Esophagus muscularis mucosa (tissue), 4 donors: ENCODE measurements at regions not wholly inside any gene's neighbourhood (a gene's known extent, or its start where the extent isn't known, plus 50 kb on each side); places are given as distances from the start of the nearest gene placed in this dataset.
"Not testable (repeated sequence)": the region's sequence is repeated elsewhere in the genome, so short reads cannot be mapped to it uniquely, and the experiment has no call there.

Experiments
- DNase-seq: peaks from one replicate; pipeline ENCODE4 v3.0.0-alpha.2; 2017; ENCODE audit errors: extremely low spot score
- H3K27ac ChIP-seq, 4 donors: fragments of 200-600 bp; sonication (generic); replicated peaks in 1 of 4; 1 replicate in 3 of 4; 2 replicates in 1 of 4; pipeline ENCODE4 v1.5.1; 2016 to 2019; ENCODE audit warnings: mild to moderate bottlenecking in 1 of 4
- H3K27me3 ChIP-seq, 4 donors: fragments of 200-600 bp; sonication (generic); one replicate each; pipeline versions ENCODE4 v1.5.1 to v1.6.0; 2016 to 2019
- H3K36me3 ChIP-seq, 4 donors: fragments of 200-600 bp; sonication (generic); one replicate each; pipeline ENCODE4 v1.5.1; 2016 to 2019
- H3K4me1 ChIP-seq, 4 donors: fragments of 200-600 bp; sonication (generic); one replicate each; pipeline ENCODE4 v1.5.1; 2016 to 2019
- H3K4me3 ChIP-seq, 4 donors: fragments of 200-600 bp; sonication (generic); 1 replicate in 2 of 4; 2 replicates in 2 of 4; pipeline ENCODE4 v1.5.1; 2016 to 2019; ENCODE audit warnings: mild to moderate bottlenecking in 4 of 4, moderate library complexity in 1 of 4
- H3K9me3 ChIP-seq, 4 donors: fragments of 200-600 bp; sonication (generic); 1 replicate in 3 of 4; 2 replicates in 1 of 4; pipeline ENCODE4 v1.5.1; 2016 to 2019
- POLR2AphosphoS5 ChIP-seq, 2 donors: sonication (generic); formaldehyde crosslinking; IDR thresholded peaks; one replicate each; pipeline ENCODE4 v1.6.1; 2017; ENCODE audit warnings: antibody characterized with exemption in 2 of 2
- WGBS: methylation state at CpG from one replicate; pipeline ENCODE4 v1.1.5; 2018; 5-methylcytosine and 5-hydroxymethylcytosine counted together
- intact Hi-C: fragments of 100-400 bp; cut with DNase I; formaldehyde crosslinking; loops from one replicate; pipeline ENCODE4 v1.15.1; 2023
- TF ChIP-seq, protein P1 (sequence below), 3 experiments: fragments of 200-600 bp in 2 of 3; fragments of 450-650 bp in 1 of 3; sonication (generic) in 2 of 3; IDR thresholded peaks; one replicate each; pipeline ENCODE4 v1.5.1; 2017 to 2019; ENCODE audit warnings: antibody characterized with exemption in 3 of 3, mild to moderate bottlenecking in 2 of 3, moderate library complexity in 1 of 3

DNA sequence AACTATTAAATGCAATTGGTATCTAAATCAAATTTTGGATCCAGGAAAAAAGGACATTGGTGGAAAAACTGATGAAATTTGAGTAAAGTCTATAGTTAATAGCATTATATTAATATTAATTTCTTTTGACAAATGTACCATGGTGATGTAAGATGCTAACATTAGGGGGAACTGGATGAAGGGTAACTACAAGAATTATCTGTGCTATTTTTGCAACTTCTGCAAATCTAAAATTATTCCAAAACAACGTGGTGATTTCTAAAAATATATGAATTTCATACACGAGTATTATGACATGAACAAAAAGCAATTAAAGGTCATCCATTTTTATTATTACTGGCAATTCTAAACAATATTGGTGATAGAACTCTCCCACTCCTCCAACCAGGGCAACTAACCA, 135.6 kb upstream of the RRN3 start:
- H3K9me3 ChIP-seq, H3K27ac ChIP-seq, H3K36me3 ChIP-seq, DNase-seq, H3K27me3 ChIP-seq, intact Hi-C loops, H3K4me3 ChIP-seq, H3K4me1 ChIP-seq: not testable (repeated sequence)
- 68% methylated on average over 2 of the region's 2 CpGs for WGBS

DNA sequence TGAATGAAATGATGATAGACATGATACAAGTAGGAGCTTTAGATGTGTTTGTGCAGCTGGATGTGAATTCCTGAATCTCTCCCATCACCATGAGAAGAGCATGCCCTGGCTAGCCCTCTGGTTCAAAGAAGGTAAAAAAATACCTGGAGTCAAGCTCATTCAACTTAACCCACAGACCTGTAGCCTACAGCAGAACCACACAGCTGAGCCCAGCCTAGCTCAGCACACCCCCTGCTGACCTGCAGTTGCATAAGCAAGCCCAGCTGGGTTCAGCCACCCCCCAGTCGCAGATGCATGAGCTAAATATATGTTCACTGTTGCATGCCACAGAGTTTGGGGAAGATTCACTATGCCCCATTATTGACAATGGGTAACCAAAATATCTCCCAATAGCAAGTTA, 130.6 kb upstream of the RRN3 start:
- DNase-seq, H3K27me3 ChIP-seq, H3K36me3 ChIP-seq, H3K4me1 ChIP-seq, H3K27ac ChIP-seq, intact Hi-C loops, H3K9me3 ChIP-seq, H3K4me3 ChIP-seq: not testable (repeated sequence)
- WGBS: no CpG with 5 or more reads among the region's 1 CpG

DNA sequence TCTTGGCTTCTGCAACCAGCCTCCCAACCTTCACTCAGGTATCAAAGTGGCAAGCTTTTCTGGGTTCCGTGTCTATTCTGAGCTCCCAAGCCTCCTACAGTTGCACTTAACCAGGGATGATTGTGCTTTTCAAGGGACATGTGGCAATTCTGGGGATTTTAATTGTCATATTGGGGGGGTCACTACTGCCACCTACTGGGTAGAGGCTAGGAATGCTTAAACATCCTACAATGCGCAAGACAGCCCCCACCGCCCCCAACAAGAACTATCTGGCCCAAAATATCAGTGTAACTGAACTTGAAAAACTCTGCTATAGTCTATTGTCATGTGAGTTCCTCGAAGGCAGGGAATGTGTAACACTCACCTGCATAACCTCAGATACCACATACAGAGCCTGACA, 129.3 kb upstream of the RRN3 start:
- DNase-seq, H3K27me3 ChIP-seq, H3K27ac ChIP-seq, H3K36me3 ChIP-seq, H3K4me1 ChIP-seq, H3K9me3 ChIP-seq, intact Hi-C loops, H3K4me3 ChIP-seq: not testable (repeated sequence)
- WGBS: no CpG with 5 or more reads among the region's 4 CpGs

DNA sequence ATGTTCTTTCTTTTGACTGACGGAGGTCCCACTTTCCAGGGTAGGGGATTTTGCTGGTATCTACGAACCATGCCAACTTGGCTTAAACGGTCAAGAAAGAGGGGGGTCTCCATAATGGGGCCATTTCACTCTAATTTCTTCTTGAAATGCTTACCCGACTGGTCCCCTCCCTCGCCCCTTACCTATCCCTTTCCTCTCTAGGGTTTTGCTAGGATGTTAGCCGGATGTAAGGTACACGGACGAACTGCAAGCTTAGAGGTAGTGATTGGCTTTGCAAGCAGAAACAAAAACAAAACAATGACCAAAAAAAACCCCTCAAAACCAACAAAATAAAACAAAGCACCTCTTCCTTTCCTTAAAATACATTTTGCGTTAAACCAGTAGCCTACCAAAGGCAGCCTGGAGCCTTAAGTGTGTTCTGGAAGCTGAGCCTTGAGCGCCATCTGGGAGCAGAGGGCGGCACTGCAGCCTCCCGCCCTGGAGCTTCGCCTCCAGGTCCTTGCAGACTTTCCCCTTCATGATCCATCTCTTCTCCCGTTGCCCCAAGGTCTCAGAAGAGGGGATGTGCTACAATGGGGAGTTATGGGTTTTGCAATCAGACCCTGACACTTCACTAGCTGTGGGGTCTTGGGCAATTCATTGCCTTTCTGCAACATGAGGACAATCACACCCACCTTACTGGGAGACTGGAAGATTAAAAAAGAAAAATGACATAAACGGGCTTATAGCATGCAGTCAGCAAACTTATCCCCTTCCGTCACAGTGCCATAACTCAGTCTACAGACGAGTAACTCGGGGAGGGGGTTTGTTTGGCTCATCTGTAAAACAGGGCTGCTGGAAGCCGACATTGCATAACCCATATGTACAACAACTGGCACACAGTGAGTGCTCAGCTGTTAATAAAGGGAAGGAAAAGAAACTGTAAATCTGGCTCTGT, 125.9 kb upstream of the RRN3 start:
- H3K27ac ChIP-seq, H3K4me1 ChIP-seq, H3K9me3 ChIP-seq, H3K27me3 ChIP-seq, DNase-seq, intact Hi-C loops, H3K36me3 ChIP-seq, H3K4me3 ChIP-seq: not testable (repeated sequence)
- WGBS: 35% methylated on average over 7 of the region's 19 CpGs
- peak in 1 of 2 donors; percentile 13 for TF ChIP-seq POLR2AphosphoS5 (IDR thresholded peaks at IDR 0.05)
- TF ChIP-seq, protein P1, sequence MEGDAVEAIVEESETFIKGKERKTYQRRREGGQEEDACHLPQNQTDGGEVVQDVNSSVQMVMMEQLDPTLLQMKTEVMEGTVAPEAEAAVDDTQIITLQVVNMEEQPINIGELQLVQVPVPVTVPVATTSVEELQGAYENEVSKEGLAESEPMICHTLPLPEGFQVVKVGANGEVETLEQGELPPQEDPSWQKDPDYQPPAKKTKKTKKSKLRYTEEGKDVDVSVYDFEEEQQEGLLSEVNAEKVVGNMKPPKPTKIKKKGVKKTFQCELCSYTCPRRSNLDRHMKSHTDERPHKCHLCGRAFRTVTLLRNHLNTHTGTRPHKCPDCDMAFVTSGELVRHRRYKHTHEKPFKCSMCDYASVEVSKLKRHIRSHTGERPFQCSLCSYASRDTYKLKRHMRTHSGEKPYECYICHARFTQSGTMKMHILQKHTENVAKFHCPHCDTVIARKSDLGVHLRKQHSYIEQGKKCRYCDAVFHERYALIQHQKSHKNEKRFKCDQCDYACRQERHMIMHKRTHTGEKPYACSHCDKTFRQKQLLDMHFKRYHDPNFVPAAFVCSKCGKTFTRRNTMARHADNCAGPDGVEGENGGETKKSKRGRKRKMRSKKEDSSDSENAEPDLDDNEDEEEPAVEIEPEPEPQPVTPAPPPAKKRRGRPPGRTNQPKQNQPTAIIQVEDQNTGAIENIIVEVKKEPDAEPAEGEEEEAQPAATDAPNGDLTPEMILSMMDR (IDR thresholded peaks at IDR 0.05): peak; percentile 62 to 76 (median 68)

DNA sequence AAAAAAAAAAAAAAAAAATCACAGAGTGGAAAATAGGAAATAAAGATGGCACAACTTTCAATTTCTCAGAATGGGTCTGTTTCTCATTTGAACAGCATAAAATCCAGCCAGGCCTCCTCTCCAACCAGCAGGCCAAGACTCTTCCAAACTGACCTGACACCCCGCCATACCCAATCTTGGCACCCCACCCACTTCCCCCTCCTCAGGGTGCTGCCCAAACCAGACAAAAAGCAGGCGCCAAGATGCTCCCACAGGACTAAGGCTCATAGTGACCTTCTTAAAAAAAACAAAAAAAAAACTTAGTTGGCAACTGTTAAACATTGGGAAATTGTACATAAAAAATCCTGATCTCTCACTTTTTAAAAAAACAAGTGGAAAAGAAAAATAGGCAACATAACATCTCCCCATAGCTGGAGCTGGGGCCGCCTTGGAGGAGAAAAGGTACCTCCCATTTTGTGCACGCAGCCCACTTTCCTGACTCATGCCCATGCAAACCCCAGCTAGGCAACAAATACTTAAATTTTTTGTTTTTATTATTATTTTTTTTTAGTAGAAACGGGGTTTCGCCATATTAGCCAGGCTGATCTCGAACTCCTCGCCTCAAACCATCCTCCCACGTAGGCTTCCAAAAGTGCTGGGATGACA, 124.9 kb upstream of the RRN3 start:
- H3K27ac ChIP-seq, H3K9me3 ChIP-seq, H3K4me3 ChIP-seq, DNase-seq, intact Hi-C loops, H3K4me1 ChIP-seq, H3K27me3 ChIP-seq, H3K36me3 ChIP-seq: not testable (repeated sequence)
- WGBS: 86% methylated on average over 8 of the region's 9 CpGs

DNA sequence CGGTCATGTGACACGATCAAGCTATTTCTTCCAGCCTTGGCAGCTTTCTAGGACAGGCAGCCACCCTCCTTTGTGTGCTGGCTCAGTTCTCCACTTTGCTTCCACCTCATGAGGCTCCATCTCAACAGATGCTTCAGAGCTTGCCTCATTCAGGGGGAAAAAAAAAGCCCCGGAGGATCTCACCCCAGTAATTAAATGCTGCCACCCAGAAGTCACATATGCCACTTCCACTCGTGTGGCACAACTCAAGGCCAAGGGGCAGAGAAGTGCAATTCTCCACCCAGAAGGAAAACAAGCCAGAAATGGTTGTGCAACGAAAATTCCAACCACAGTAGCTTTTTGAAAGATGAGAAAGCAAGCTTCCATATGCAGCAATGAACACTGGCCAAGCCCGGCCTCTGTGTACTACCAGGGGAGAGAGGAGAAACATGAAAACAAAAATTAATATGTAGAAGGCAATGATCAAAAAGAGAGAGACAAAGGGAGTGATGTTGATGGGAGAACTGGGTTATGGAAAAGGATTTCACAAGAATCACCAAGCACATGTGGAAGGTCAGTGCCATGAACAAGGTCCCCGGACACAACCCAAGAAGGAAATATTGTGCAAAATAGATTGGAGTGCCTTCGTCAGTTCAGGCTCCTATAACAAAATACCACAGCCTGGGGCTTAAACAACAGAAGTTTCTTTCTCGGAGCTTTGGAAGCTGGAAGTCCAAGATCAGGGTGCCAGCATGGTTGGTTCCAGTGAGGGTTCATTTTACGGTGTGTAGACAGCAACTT, 113.3 kb upstream of the RRN3 start:
- H3K27me3 ChIP-seq, H3K9me3 ChIP-seq, H3K4me1 ChIP-seq, DNase-seq, intact Hi-C loops, H3K4me3 ChIP-seq, H3K36me3 ChIP-seq, H3K27ac ChIP-seq: not testable (repeated sequence)
- 75% methylated on average over 2 of the region's 10 CpGs for WGBS

DNA sequence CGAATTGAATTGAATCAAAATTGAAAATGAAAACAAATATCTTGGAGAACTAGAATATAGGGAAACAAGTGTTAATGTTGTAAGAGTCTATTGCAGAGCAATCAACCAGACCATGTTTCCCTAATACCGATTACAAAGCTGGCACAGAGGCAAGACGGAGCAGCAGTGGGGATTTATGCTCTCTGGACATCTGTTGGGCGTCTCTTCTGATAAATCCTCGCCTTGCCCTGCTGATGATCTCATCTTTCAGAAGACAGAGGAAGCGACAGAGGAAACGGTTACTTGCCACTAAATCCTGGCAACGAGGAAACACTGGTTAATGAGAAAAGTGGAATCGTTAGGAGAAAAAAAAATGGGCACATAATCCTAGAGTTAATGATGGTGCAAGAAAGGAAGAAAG, 112.4 kb upstream of the RRN3 start:
- 22% methylated on average over 6 of the region's 9 CpGs for WGBS
- H3K9me3 ChIP-seq, H3K36me3 ChIP-seq, H3K4me1 ChIP-seq, intact Hi-C loops, DNase-seq, H3K27ac ChIP-seq, H3K27me3 ChIP-seq, H3K4me3 ChIP-seq: not testable (repeated sequence)

DNA sequence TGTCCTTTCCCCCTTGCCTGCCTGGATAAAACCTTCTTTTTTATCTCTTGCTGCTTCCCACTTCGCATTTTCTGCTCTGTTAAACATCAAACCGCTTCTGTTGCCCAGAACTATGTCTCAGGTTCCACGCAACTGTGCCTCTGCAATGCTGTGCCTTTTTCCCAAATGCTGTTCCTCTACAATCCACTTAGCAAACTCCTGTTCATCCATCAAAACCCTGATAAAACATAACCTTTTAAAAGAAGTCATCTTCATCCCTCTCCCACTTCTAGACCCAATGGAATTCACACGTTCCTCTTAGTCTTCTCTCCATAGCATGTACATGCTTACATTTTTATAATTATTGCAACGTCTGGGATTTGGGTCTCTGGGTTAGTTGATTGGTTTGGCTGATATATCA, 111.9 kb upstream of the RRN3 start:
- WGBS: 86% methylated on average over 3 of the region's 5 CpGs
- H3K27me3 ChIP-seq, DNase-seq, intact Hi-C loops, H3K9me3 ChIP-seq, H3K27ac ChIP-seq, H3K36me3 ChIP-seq, H3K4me3 ChIP-seq, H3K4me1 ChIP-seq: not testable (repeated sequence)

DNA sequence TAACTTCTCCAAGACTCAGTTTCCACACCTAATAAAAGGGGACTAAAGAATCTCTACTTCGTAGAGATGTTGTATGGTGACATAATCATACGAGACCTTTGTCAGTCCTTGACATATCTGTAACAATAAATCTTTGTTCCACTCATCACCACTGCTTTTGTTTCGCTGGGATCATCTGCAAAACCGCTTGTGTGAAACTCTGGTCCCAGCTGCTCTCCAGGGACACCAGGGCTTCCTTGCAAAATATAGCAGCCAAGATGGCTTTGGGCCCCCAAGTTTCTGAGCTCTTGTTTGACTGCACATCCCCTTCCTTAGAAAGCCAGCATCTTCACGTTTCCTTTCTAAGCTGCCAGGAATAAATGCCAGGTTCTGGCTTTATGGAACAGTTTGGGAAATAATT, 110.5 kb upstream of the RRN3 start:
- 82% methylated on average over 3 of the region's 5 CpGs for WGBS
- H3K4me3 ChIP-seq, H3K27ac ChIP-seq, intact Hi-C loops, H3K36me3 ChIP-seq, DNase-seq, H3K9me3 ChIP-seq, H3K4me1 ChIP-seq, H3K27me3 ChIP-seq: not testable (repeated sequence)

DNA sequence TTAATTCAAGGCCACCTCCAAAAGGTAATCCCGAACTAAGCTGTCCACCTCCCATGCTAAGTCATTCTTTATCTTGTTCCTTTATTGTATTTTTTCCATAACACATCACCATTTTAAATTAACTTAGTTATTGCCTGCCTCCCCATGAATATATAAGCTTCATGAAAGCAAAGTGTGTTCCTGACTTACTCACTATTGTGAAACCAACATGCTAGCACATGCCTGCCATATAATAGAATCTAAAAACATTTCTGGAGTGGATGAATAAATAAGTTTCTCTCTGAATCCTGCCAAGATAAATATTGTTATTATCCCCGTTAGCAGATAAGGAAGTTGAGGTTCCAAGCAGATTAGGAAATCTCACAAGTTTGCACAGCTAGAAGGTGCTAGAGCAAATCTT, 98.7 kb upstream of the RRN3 start:
- WGBS: 62% methylated on average over 2 of the region's 2 CpGs
- H3K36me3 ChIP-seq, H3K9me3 ChIP-seq, H3K4me1 ChIP-seq, H3K27me3 ChIP-seq, intact Hi-C loops, H3K4me3 ChIP-seq, DNase-seq, H3K27ac ChIP-seq: not testable (repeated sequence)

DNA sequence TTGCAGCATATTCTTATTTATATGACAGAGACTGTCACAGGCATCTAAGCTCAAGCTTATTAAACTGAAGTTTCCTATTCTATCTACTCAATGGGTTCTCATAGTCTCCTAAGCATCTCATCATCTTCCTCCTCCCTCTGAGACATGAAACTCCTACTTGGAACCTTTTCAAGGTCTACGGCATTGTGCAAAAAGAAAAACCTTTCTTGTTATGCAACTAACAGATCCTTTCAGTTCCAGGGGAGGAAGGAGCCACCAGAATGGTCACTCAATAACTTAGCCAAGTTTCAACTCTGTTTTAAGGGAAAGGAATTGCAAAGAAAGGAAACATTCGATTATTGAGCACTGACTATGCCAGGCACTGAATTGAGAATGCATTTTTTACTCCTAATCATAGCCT, 98.1 kb upstream of the RRN3 start:
- intact Hi-C loops, H3K9me3 ChIP-seq, H3K36me3 ChIP-seq, DNase-seq, H3K27ac ChIP-seq, H3K4me1 ChIP-seq, H3K27me3 ChIP-seq, H3K4me3 ChIP-seq: not testable (repeated sequence)
- WGBS: no CpG with 5 or more reads among the region's 2 CpGs
